ENCODE measurements at regions not wholly inside any gene's neighbourhood (a gene's known extent, or its start where the extent isn't known, plus 50 kb on each side); places are given as distances from the start of the nearest gene placed in this dataset.

- CTCF ChIA-PET: no interaction called here
Observed at GRCh38 chr15:61582092-61582491, 353.0 kb upstream of the RORA start.

GRCh38 chr15:61575597-61575996 lies 346.5 kb upstream of the RORA start:
- Histone ChIP-seq H3K4me3 (replicated peaks in 1 of 3; ENCODE audit: insufficient read depth in 1 of 3, low read depth in 1 of 3, low read length in 3 of 3) (no peak overlapping the region), H3K27ac (ENCODE audit: insufficient read depth, low read depth, low read length) (no peak overlapping the region), H3K9ac (replicated peaks; ENCODE audit: extremely low read depth, insufficient read depth, low read length) (no peak overlapping the region), H3K4me2 (ENCODE audit: insufficient read depth, low read length) (no peak overlapping the region), H2AFZ (ENCODE audit: low read depth, low read length) (no peak overlapping the region), H3K79me2 (ENCODE audit: control insufficient read depth, insufficient read depth, low read length) (no peaks in the 10 kb centered on the region), H3K9me3 (replicated peaks; ENCODE audit: control insufficient read depth, insufficient read depth, low read length) (no peaks in the 10 kb centered on the region), H4K20me1 (replicated peaks; ENCODE audit: control insufficient read depth, extremely low read depth, insufficient read depth, low read length) (no peaks in the 10 kb centered on the region), H3K27me3 (ENCODE audit: control insufficient read depth in 2 of 2, insufficient read depth in 2 of 2, low read length in 2 of 2) (no peaks in the 10 kb centered on the region), H3K4me1 (ENCODE audit: control insufficient read depth, extremely low read depth, insufficient read depth, low read length) (no peaks in the 10 kb centered on the region), H3K36me3 (ENCODE audit: control insufficient read depth in 2 of 2, extremely low read depth in 1 of 2, insufficient read depth in 2 of 2, low read length in 2 of 2) (no peaks in the 10 kb centered on the region), H3K9me1 (replicated peaks; ENCODE audit: control insufficient read depth, extremely low read depth, insufficient read depth, low read length) (no peaks in the 10 kb centered on the region)
- no TSS peak for BruUV-seq (replicated peaks)
- FAIRE-seq (no peak), DNase-seq (ENCODE audit: low read depth, low spot score) (no peak)
- TF ChIP-seq FOS (IDR thresholded peaks at IDR 0.05; ENCODE audit: borderline replicate concordance, insufficient read depth, low read length) (no peak), CTCF (IDR thresholded peaks at IDR 0.05; ENCODE audit: extremely low read depth in 1 of 2, insufficient read depth in 1 of 2, low read depth in 1 of 2, low read length in 2 of 2) (no peak), EZH2 (IDR thresholded peaks at IDR 0.05; ENCODE audit: borderline replicate concordance, low read depth, low read length, severe bottlenecking) (no peak), GATA2 (IDR thresholded peaks at IDR 0.05; ENCODE audit: insufficient read depth, insufficient read length, low read depth, low read length) (no peak), POLR2AphosphoS5 (IDR thresholded peaks at IDR 0.05; ENCODE audit: insufficient read depth, low read depth, low read length) (no peak)
- dilution Hi-C loops (cut with MboI; ENCODE audit: extremely low pct_ligation_motif_present, low sequenced_read_pairs) (no loop called here), intact Hi-C loops (cut with micrococcal nuclease) (no loop called here)
- POLR2A ChIA-PET: no interaction called here
- CTCF ChIA-PET: no interaction called here

More at GRCh38 chr15:61582092-61582491, 353.0 kb upstream of the RORA start:
- Histone ChIP-seq H4K20me1 (replicated peaks; ENCODE audit: control insufficient read depth, extremely low read depth, insufficient read depth, low read length) (no peaks in the 10 kb centered on the region), H3K79me2 (ENCODE audit: control insufficient read depth, insufficient read depth, low read length) (no peaks in the 10 kb centered on the region), H3K9ac (replicated peaks; ENCODE audit: extremely low read depth, insufficient read depth, low read length) (no peak overlapping the region), H2AFZ (ENCODE audit: low read depth, low read length) (no peak overlapping the region), H3K9me3 (replicated peaks; ENCODE audit: control insufficient read depth, insufficient read depth, low read length) (no peaks in the 10 kb centered on the region), H3K4me3 (replicated peaks in 1 of 3; ENCODE audit: insufficient read depth in 1 of 3, low read depth in 1 of 3, low read length in 3 of 3) (no peak overlapping the region), H3K4me1 (ENCODE audit: control insufficient read depth, extremely low read depth, insufficient read depth, low read length) (no peaks in the 10 kb centered on the region), H3K36me3 (ENCODE audit: control insufficient read depth in 2 of 2, extremely low read depth in 1 of 2, insufficient read depth in 2 of 2, low read length in 2 of 2) (no peaks in the 10 kb centered on the region), H3K27ac (ENCODE audit: insufficient read depth, low read depth, low read length) (no peak overlapping the region), H3K27me3 (ENCODE audit: control insufficient read depth in 2 of 2, insufficient read depth in 2 of 2, low read length in 2 of 2) (no peaks in the 10 kb centered on the region), H3K4me2 (ENCODE audit: insufficient read depth, low read length) (no peak overlapping the region), H3K9me1 (replicated peaks; ENCODE audit: control insufficient read depth, extremely low read depth, insufficient read depth, low read length) (no peaks in the 10 kb centered on the region)
- DNase-seq (ENCODE audit: low read depth, low spot score) (no peak), FAIRE-seq (no peak)
- dilution Hi-C loops (cut with MboI; ENCODE audit: extremely low pct_ligation_motif_present, low sequenced_read_pairs): no loop called here
- TF ChIP-seq JUN (IDR thresholded peaks at IDR 0.05; ENCODE audit: borderline replicate concordance, insufficient read depth, insufficient read length, low read depth) (no peak), MYC (IDR thresholded peaks at IDR 0.05; ENCODE audit: low read depth, low read length) (no peak), GATA2 (IDR thresholded peaks at IDR 0.05; ENCODE audit: insufficient read depth, insufficient read length, low read depth, low read length) (no peak), EZH2 (IDR thresholded peaks at IDR 0.05; ENCODE audit: borderline replicate concordance, low read depth, low read length, severe bottlenecking) (no peak), POLR2A (IDR thresholded peaks at IDR 0.05; ENCODE audit: low read depth, low read length) (no peak)
- POLR2A ChIA-PET: no interaction called here
- intact Hi-C loops (cut with micrococcal nuclease): no loop called here
- no TSS peak for BruUV-seq (replicated peaks)
